T-helper 2 cell treated with Interferon-gamma antibody and Interleukin-4, amounts not matched to agents 5 μg/mL and 100 μg/mL, for 36 hours (primary cell): ENCODE measurements at regions not wholly inside any gene's neighbourhood (a gene's known extent, or its start where the extent isn't known, plus 50 kb on each side); places are given as distances from the start of the nearest gene placed in this dataset.

Source experiments
- DNase-seq: peaks from one replicate; pipeline ENCODE4 v3.0.0; 2021; ENCODE audit warnings: low spot score
- H3K27ac Mint-ChIP-seq: one replicate; pipeline ENCODE4 v1.8.0; 2021; ENCODE audit warnings: mild to moderate bottlenecking, mixed read lengths
- H3K27me3 Mint-ChIP-seq: one replicate; pipeline ENCODE4 v1.8.0; 2021; ENCODE audit warnings: low read depth, mixed read lengths
- H3K36me3 Mint-ChIP-seq: one replicate; pipeline ENCODE4 v1.8.0; 2021; ENCODE audit warnings: low read depth, mixed read lengths
- H3K4me1 Mint-ChIP-seq: one replicate; pipeline ENCODE4 v1.8.0; 2021; ENCODE audit warnings: low read depth, mixed read lengths
- H3K4me3 Mint-ChIP-seq: one replicate; pipeline ENCODE4 v1.8.0; 2022; ENCODE audit warnings: mild to moderate bottlenecking, moderate library complexity, mixed read lengths
- H3K9me3 Mint-ChIP-seq: one replicate; pipeline ENCODE4 v1.8.0; 2021; ENCODE audit warnings: mixed read lengths

DNA sequence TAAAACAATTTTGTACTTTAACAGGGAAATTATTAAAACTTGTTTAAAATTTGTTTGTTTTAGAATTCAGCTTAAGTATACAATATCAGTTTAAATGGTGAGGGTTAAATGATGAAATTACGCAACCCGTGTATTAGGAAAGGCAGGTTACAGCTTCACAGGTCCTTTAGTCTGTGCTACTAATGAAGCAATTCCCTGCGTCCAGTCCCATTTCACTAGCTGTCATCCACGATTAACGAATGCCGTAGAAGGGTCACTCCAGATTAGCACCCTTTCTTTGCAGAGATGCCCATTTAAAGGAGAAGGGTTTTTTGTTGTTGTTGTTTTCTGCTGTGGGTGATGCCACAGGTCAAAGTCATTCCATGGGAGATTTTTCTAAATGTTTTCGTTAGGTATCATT, 457.6 kb upstream of the SLC10A2 start:
- H3K27me3 Mint-ChIP-seq = no peaks in the 10 kb centered on the region
- no peaks in the 10 kb centered on the region for H3K9me3 Mint-ChIP-seq
- H3K4me1 Mint-ChIP-seq = no peaks in the 10 kb centered on the region
- no peak for DNase-seq
- H3K36me3 Mint-ChIP-seq = no peaks in the 10 kb centered on the region
- H3K4me3 Mint-ChIP-seq = no peak overlapping the region
- H3K27ac Mint-ChIP-seq = no peak overlapping the region

GRCh38 chr13:103521532-103521931, 455.3 kb upstream of the SLC10A2 start:
- Mint-ChIP-seq H3K36me3 (no peaks in the 10 kb centered on the region), H3K4me1 (no peaks in the 10 kb centered on the region), H3K4me3 (no peak overlapping the region), H3K9me3 (no peaks in the 10 kb centered on the region), H3K27me3 (no peaks in the 10 kb centered on the region), H3K27ac (no peak overlapping the region)
- no peak for DNase-seq

DNA sequence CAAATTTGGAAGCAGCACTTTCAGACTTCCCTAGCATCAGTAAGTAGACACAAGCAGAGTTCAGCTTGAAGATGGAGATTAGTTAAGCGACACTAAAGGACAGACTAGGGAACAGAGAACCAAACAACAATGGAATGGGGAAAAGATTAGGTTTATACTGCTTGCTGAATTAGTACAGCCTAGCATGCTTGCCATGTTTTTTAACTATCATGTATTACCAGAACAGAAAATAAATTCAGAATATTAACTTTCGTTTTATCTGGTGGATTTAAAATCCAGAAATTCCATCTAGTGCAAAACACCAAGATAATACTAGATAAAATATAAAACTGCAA, 451.5 kb upstream of the SLC10A2 start:
- no peaks in the 10 kb centered on the region for H3K36me3 Mint-ChIP-seq

DNA sequence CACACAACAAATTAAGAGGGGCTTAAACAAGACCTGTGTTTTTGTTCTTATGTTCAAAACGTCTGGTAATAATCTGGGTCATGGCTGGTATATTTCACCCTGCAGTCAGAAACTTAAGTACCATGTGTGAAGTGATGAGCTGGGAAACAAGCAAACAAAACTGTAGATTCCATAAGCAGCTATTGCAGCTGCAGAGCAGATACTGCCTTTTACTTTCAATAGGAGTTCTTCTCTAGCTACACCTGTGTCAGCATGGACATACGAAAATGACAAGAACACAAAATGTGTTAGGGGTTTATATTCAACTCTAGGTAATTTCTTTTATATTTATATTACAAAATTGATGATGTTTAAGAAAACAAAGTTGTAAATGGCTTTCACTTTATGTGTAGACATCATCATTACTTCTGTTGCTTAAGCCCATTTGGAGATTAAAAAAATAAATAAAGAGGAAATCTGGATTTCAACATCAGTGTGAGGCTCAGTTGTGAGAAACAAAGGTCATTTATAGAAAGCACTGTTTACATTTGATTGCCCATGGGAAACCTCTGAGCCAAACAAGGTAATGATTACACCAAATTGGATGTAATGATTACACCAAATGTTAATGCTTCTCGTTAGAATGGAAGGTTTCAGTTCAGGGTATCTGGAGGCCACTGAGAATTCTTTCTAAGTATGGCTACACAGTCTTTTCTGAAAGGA, 451.0 kb upstream of the SLC10A2 start:
- DNase-seq = no peak
- no peaks in the 10 kb centered on the region for H3K4me1 Mint-ChIP-seq
- no peaks in the 10 kb centered on the region for H3K9me3 Mint-ChIP-seq
- H3K27me3 Mint-ChIP-seq = no peaks in the 10 kb centered on the region
- H3K4me3 Mint-ChIP-seq = no peak overlapping the region
- H3K36me3 Mint-ChIP-seq = no peaks in the 10 kb centered on the region
- H3K27ac Mint-ChIP-seq = no peak overlapping the region

More for the DNA sequence above, 451.5 kb upstream of the SLC10A2 start:
- H3K4me3 Mint-ChIP-seq = no peak overlapping the region
- H3K4me1 Mint-ChIP-seq = no peaks in the 10 kb centered on the region
- DNase-seq = no peak
- H3K27ac Mint-ChIP-seq = no peak overlapping the region
- no peaks in the 10 kb centered on the region for H3K27me3 Mint-ChIP-seq
- no peaks in the 10 kb centered on the region for H3K9me3 Mint-ChIP-seq

DNA sequence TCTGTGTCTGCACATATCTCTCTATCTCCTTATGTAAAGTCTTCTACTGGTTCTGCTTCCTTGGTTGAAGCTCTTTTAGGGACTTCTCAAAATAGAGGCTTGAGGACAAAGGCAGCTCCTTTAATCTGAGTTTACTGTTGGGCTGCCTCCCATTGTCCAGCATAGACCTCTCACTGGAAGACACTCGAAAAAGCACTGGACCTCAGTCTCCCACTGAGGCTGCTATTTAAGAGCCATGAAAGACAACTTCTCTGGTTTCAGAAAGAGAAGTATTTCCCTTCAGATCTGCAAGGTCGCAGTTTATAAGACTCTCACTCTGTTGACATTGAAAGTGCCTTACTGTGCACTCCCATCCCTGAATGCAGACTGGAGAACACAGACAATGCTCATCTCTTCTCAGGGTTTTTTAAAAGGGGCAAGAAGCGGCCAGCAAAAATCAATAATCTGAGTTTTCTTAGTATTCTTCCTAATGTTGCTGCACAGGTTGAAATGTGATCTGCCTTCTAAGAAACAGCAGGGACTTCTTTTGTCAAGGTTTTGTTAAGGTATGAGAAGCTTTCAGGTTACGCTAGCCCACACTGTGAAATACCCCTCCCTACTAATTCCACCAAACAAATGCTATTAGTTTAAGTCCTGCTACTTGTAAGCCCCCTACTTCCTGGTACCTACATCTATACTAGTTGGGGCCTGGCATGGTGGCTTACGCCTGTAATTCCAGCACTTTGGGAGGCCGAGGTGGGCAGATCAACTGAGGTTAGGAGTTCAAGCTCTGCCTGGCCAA, 450.0 kb upstream of the SLC10A2 start:
- Mint-ChIP-seq H3K4me1 (no peaks in the 10 kb centered on the region), H3K4me3 (no peak overlapping the region), H3K36me3 (no peaks in the 10 kb centered on the region), H3K9me3 (no peaks in the 10 kb centered on the region), H3K27ac (no peak overlapping the region), H3K27me3 (no peaks in the 10 kb centered on the region)
- no peak for DNase-seq

- peaks cover 4% of the 10 kb centered on the region for H3K9me3 Mint-ChIP-seq
- H3K27me3 Mint-ChIP-seq = no peaks in the 10 kb centered on the region
- no peaks in the 10 kb centered on the region for H3K36me3 Mint-ChIP-seq
- no peaks in the 10 kb centered on the region for H3K4me1 Mint-ChIP-seq
- no peak for DNase-seq
- no peak overlapping the region for H3K27ac Mint-ChIP-seq
- H3K4me3 Mint-ChIP-seq = no peak overlapping the region
These were observed 449.2 kb upstream of the SLC10A2 start for GRCh38 chr13:103515410-103515809.

- peaks cover 6% of the 10 kb centered on the region for H3K9me3 Mint-ChIP-seq
- no peak for DNase-seq
- no peaks in the 10 kb centered on the region for H3K27me3 Mint-ChIP-seq
- H3K36me3 Mint-ChIP-seq = no peaks in the 10 kb centered on the region
- no peak overlapping the region for H3K27ac Mint-ChIP-seq
- no peaks in the 10 kb centered on the region for H3K4me1 Mint-ChIP-seq
- no peak overlapping the region for H3K4me3 Mint-ChIP-seq
These were observed 448.4 kb upstream of the SLC10A2 start for GRCh38 chr13:103514619-103515018.

DNA sequence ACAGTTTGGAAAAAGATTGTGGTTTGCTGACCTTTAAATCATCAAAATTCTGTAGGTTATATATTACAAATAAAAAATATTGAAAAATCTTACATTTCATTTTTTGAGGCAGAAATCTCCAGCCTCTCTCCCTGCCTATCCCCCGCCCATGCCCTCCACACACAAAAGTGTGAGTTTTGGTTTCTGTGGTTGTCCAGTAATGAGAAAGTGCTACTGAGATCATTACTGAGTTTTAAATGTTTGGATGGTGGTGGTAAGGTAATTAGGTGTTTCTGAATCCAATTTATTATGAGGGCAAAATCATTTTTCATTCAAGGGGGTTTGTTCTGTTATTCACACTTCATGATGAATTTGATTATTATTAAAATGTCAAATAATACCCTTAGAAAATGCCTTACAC, 448.0 kb upstream of the SLC10A2 start:
- H3K36me3 Mint-ChIP-seq = no peaks in the 10 kb centered on the region
- DNase-seq = no peak
- H3K27ac Mint-ChIP-seq = no peak overlapping the region
- no peak overlapping the region for H3K4me3 Mint-ChIP-seq
- no peaks in the 10 kb centered on the region for H3K27me3 Mint-ChIP-seq
- peaks cover 10% of the 10 kb centered on the region for H3K9me3 Mint-ChIP-seq
- no peaks in the 10 kb centered on the region for H3K4me1 Mint-ChIP-seq

- Mint-ChIP-seq H3K27me3 (no peaks in the 10 kb centered on the region), H3K4me1 (no peaks in the 10 kb centered on the region), H3K9me3 (peaks cover 17% of the 10 kb centered on the region), H3K4me3 (no peak overlapping the region), H3K36me3 (no peaks in the 10 kb centered on the region), H3K27ac (no peak overlapping the region)
- no peak for DNase-seq
These were observed 443.9 kb upstream of the SLC10A2 start for GRCh38 chr13:103510007-103510535.

DNA sequence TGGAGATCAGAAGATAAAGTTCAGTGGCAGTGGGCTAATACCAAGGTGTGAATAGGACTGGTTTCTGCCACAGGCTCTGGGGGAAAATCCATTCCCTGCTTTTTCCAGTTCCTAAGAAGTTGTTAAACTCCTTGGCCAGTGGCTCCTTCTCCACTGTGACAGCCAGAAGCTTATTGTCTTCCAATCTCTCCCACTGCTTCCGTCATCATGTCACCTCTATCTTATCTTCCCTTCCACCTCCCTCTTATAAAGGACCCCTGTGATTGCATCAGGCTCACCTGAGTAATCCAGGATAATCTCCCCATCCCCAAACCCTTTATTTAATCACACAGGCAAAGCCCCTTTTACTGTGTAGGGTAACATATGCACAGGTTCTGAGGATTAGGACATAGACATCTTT, 431.2 kb upstream of the SLC10A2 start:
- Mint-ChIP-seq H3K27me3 (no peaks in the 10 kb centered on the region), H3K9me3 (peaks cover 15% of the 10 kb centered on the region)

GRCh38 chr13:103487841-103488240, 421.6 kb upstream of the SLC10A2 start:
- peaks cover 2% of the 10 kb centered on the region for H3K9me3 Mint-ChIP-seq
- no peaks in the 10 kb centered on the region for H3K27me3 Mint-ChIP-seq
- no peak for DNase-seq
- no peak overlapping the region for H3K27ac Mint-ChIP-seq
- no peak overlapping the region for H3K4me3 Mint-ChIP-seq
- H3K4me1 Mint-ChIP-seq = no peaks in the 10 kb centered on the region
- H3K36me3 Mint-ChIP-seq = no peaks in the 10 kb centered on the region

More for the DNA sequence above, 431.2 kb upstream of the SLC10A2 start:
- Mint-ChIP-seq H3K4me1 (no peaks in the 10 kb centered on the region), H3K4me3 (no peak overlapping the region), H3K36me3 (no peaks in the 10 kb centered on the region), H3K27ac (no peak overlapping the region)
- no peak for DNase-seq

GRCh38 chr13:103473081-103473480, 406.9 kb upstream of the SLC10A2 start:
- H3K4me1 Mint-ChIP-seq = no peaks in the 10 kb centered on the region
- no peak overlapping the region for H3K27ac Mint-ChIP-seq
- H3K4me3 Mint-ChIP-seq = no peak overlapping the region
- peaks cover 13% of the 10 kb centered on the region for H3K9me3 Mint-ChIP-seq
- no peaks in the 10 kb centered on the region for H3K36me3 Mint-ChIP-seq
- no peaks in the 10 kb centered on the region for H3K27me3 Mint-ChIP-seq
- no peak for DNase-seq

- no peaks in the 10 kb centered on the region for H3K27me3 Mint-ChIP-seq
- no peak overlapping the region for H3K4me3 Mint-ChIP-seq
- no peak overlapping the region for H3K27ac Mint-ChIP-seq
- no peak for DNase-seq
- H3K9me3 Mint-ChIP-seq = peaks cover 5% of the 10 kb centered on the region
- H3K4me1 Mint-ChIP-seq = no peaks in the 10 kb centered on the region
- H3K36me3 Mint-ChIP-seq = no peaks in the 10 kb centered on the region
These were observed 405.7 kb upstream of the SLC10A2 start for GRCh38 chr13:103471896-103472295.

- Mint-ChIP-seq H3K4me1 (no peaks in the 10 kb centered on the region), H3K36me3 (no peaks in the 10 kb centered on the region), H3K9me3 (peaks cover 8% of the 10 kb centered on the region), H3K27me3 (no peaks in the 10 kb centered on the region), H3K27ac (no peak overlapping the region), H3K4me3 (no peak overlapping the region)
- no peak for DNase-seq
These were observed 403.6 kb upstream of the SLC10A2 start for GRCh38 chr13:103469771-103470170.
